ENCODE measurements at regions not wholly inside any gene's neighbourhood (a gene's known extent, or its start where the extent isn't known, plus 50 kb on each side); places are given as distances from the start of the nearest gene placed in this dataset.
"Not testable (repeated sequence)": the region's sequence is repeated elsewhere in the genome, so short reads cannot be mapped to it uniquely, and the experiment has no call there.

DNA sequence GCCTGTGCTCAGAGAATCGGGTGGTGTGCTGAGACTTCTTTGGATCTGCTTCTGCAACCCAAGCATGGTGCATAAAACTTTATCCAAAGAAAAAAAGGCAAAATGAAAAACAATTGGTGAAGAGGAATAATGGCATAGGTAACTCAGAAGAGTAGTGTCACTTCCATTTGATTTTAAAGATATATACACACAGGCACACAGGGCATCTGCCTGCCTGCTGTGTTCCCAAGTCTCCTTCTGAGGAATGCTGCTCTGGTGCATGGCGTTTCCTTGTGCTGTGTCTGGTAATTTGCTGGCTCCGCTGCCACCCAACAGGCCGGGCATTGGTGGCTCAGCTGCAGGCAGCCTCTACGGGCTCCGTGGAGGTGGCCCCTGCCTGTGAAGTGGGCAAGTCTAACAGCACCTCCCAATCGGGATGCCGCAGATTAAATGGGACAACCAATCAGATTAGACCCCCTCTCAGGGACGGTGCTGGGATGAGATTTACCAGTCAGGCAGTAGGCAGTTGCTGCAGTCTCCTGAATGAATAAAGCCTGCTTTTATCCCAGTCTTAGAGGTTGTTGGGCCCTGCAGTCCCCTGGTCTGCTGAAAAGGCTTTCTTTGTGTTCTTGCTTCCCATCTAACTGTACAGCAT is 253.7 kb upstream of the RASGRP1 start:
- no peak for DNase-seq

DNA sequence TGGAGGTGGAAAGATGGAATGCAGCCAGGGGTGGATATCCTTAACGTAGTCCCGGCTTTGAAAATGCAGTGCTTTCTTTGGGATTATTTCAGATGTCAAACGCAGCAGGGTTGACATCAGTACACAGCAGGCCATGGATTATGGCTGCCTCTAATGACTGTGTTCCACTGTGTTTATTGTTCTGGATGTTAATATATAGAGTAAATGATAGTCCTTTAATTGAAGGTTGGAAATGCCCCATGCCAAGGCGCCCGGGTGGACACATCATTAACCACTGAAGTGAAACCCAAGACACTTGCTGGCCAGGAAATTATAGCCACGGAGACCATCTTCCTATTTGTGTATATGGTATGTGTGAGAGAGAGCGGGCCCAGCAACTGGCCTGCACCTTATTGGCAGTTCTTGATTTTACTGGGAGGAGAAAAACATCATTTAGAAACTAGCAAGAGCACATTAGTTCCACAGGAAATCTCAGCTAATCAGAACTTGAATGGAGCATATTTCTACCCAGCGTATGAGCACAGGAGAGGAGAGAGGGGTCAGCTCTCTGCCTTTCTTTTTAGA is 254.9 kb upstream of the RASGRP1 start:
- DNase-seq, result no peak

DNA sequence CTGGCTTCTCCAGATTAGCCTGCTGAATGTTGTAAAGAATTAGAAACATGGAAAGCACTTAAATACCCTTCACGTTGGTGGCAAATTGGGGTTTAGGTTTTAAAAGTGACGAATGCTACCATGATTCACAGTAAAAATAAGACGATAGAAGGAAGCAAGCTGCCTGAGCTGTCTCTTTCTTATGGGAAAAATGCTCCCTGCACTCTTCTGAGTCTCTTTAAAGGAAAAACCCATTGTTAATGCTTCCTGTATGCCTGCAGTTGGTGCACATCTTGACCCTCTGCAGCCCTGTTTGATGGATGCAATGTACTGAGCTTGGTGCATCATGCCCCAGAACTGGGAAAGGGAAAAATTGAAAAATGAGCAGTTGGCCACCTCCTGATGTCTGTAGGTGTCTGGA is 258.6 kb upstream of the RASGRP1 start:
- no peak for DNase-seq

DNA sequence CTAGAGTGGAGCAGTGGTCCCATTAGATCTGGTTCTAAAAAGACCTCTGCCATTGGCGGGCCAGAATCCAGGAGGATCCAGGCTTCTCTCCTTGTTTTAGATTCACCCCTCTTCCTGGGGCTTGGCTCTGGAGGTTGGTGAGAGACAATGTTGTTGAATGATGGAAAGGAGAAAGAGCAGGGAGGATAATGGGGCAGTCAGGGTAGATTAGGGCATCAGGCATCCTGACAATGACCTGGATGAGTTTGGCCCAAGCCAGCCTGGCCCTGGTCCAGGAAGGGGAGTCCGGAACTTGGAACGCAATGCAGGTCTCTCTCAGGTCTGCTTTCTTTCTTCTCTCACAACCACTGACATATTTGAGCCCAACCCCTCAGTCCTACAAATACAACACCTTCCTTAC is 260.1 kb upstream of the RASGRP1 start:
- DNase-seq, result no peak

DNA sequence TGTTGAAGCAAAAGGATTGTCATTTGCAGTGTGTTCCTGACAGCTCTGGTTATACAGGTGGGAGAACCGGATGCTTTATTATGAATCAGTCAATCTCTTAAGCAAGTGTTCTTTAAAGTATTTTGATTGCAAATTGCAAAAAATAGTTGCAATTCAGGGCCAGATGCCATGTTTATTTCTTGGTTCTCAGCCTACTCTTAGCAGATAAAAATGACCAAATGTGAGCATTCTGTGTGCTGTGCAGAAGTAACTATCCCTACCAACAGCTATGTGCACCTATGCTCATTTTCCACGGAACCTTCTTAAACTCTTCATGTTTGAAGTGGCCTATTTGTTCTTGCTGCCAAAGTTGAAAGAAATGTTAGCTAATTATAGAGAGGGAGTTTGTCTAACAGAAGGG is 262.3 kb upstream of the RASGRP1 start:
- no peak for DNase-seq

DNA sequence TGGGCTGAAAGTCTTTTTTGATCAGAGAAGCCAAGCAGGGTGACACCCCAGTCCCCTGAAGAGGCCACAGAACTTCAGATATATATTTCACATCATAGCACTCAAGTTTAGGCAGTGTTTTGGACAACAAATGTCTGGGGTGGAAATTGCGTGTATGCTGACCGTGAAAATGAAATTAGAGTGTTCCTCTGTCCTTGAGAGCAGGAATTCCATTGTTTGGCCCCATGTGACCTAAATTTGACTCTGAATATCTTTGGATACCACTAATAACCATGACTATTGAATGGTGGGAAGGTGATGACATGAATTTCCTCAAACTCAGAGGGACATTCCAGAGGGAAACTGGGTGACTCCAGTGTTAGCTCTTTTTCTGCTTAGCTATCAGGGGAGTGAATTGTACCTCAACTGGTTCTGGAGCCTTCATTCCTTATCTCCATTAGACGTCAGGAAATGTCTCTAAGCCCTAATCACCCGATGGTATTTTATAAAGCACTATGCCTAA is 263.5 kb upstream of the RASGRP1 start:
- no peak for DNase-seq

DNA sequence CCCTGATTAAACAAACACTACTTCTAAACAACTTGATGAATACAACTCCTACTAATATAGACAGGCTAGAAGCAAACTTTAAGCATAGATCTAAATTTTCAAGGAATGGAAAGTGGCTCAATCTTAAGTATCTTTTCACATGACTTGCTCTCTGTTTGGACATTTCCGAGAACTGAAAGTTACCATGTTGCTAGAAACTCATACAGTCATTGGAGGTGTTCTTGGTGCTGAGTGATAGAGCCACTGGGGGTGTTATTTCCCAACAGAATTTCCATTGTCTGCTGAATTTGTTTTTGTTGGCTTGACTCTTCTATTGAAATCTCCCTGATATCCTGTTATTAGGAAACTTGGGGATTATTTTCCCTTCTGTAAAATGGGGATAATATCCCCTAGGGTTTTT is 264.5 kb upstream of the RASGRP1 start:
- DNase-seq, result no peak

DNA sequence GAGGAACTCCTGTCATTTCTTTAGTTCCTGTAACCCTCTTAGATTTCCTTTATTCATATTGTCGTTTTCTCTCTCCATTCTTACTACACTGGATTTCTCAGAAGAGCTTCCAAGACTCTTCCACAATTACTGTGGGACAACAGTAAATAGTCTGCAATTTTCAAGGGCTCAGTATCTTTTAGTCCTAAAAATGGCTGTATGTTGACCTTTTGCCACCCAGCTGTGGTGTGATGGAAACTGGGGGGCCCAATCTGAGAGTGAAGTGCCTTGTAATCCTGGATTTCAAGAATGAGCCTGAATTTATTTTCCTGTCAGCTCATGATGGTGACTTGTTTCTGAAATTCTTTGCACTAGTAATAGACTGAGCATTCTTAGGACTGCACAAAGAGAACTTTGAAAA is 277.6 kb upstream of the RASGRP1 start:
- no peak for DNase-seq

DNA sequence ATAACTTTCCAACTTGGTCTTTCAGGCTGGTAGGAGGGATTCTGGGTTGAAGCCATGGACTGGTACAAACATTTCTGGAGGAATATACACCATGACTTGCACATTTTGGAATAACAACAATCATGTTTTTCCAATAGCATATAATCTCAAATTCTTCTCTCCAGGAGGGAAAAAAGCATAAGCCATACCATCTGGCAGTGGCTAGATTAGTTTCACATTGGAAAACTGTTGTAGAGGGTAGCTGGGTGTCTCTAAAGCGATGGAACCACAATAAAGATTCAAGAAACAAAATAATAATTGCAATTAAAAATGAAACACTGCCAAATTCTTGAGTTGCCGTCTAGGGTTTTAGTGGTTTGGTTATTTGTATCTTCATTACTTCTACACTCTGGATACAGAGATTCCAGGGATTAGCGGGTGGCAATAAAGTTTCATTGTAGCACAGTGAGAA is 278.5 kb upstream of the RASGRP1 start:
- DNase-seq, result no peak

DNA sequence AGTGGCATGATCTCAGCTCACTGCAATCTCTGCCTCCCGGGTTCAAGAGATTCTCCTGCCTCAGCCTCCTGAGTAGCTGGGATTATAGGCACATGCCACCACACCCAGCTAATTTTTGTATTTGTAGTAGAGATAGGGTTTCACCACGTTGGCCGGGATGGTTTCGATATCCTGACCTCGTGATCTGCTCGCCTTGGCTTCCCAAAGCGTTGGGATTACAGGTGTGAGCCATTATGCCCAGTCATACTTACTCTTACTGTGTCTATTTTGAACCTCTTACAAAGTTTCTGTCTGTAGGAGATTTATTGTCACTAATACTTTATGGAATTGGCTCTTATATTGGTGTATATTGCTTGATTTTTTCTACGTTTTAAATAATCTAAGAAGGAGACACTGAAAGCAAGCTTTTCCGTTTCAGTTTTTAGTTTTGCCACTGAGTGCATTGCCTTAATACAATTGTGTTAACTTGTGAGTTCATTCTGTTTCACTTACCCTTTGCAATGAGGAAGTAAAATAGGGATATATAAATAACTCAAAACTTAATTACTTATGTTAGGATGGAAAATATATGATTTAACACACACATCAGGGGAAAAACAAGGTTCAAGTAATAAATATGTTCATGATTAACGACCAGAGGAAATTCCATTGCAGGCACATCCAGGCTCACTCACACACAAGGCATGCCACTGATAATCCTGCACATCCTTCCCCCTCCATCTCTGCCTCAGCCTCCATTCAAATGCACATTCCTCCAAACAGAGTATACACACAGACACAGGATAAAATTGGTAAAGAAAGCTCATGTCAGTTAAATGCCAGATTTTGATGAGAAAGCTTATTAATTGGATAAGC is 279.3 kb upstream of the RASGRP1 start:
- no peak for DNase-seq

DNA sequence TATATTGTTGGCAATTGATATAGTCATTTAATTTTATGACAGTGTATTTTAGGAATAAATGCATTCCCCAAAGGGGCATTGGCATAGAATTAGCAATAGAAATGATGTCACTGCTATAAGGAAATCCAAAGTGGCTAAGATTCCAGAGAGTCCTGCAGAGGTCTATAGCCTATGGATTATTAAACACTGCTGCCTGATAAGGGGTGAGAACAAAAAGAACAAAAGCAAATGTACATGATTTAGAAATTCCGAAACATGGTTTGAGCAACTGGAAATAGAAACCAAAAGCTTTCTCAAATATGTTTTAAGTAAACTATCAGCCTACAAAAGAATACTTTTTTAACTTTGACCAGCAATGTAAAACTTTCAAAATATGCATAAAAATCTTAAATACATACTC is 280.1 kb upstream of the RASGRP1 start:
- DNase-seq, result no peak

DNA sequence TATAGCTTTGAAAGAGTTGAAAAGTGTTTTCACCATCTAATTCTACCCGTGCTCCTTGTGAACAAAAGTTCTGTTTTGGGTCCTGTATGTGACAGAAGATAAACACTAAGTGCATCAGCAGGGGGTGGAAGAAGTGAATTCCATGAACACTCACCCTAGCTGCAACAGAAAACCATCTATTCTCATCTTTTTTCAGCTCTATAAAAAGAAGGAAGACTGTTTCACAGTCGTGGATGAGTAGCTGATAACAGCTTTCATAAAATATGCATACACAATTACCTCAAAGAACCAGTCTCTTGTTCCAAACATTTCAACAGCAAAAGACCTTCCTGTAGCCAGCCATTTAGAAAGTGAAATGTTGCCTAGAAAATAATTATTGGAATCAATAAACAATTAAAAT is 281.7 kb upstream of the RASGRP1 start:
- no peak for DNase-seq

DNA sequence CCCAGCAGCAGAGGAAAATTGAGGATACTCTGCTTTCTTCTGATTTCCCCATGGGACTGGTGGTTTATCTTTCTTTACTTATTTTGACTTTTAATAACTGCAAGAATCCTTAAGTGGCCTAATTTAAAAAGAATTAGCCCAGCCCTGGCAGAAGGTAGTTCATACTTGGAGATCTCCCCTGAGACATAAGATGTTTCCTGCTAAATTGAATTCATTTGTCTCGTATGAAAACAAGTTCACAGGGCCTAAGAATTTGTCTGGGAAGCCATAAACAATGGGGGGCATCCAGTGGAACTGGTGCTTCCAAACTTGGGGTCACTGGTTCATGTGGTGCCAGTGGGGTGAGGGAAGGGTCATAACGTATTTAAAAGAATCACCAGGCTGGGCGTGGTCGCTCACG is 283.1 kb upstream of the RASGRP1 start:
- DNase-seq, result no peak

DNA sequence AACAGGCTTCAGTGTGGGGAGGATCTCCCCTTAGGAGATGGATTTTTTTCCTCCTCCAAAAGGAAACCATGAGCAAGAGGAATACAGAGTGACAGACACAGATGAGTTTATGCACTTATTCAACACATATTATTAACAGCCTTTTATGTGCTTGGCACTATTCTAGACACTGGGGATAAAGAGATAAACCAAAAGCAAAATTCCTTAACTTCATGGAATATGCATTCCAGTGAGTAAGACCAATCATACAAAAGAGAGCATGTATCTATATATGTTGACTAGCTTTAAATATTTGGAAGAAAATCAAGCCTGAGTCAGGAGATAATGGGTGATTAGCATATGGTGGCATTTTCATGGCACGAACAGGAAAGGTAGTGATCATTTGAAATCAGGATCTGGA is 284.4 kb upstream of the RASGRP1 start:
- no peak for DNase-seq

DNA sequence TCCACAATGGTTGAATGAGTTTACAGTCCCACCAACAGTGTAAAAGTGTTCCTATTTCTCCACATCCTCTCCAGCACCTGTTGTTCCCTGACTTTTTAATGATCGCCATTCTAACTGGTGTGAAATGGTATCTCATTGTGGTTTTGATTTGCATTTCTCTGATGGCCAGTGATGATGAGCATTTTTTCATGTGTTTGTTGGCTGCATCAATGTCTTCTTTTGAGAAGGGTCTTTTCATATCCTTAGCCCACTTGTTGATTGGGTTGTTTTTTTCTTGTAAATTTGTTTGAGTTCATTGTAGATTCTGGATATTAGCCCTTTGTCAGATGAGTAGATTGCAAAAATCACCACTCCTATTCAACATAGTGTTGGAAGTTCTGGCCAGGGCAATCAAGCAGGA is 287.6 kb upstream of the RASGRP1 start:
- not testable (repeated sequence) for DNase-seq

DNA sequence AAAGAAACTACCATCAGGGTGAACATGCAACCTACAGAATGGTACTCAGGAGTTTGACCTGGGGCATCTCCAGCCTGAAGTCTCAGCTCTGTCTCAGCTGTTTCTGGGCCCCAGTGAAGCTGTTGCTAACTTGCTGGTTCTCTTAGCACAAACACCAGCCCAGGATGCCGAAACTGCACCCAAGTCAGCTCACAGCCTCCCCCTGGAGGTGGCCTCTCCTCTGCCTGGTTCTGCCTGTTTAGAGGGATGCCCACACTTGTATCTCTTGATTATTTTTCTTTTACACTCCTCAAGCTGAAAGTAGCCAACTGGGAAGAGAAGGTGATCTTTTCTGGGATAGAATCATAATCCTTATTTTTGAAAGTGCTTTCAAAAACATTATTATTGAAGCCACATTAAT is 289.0 kb upstream of the RASGRP1 start:
- no peak for DNase-seq

DNA sequence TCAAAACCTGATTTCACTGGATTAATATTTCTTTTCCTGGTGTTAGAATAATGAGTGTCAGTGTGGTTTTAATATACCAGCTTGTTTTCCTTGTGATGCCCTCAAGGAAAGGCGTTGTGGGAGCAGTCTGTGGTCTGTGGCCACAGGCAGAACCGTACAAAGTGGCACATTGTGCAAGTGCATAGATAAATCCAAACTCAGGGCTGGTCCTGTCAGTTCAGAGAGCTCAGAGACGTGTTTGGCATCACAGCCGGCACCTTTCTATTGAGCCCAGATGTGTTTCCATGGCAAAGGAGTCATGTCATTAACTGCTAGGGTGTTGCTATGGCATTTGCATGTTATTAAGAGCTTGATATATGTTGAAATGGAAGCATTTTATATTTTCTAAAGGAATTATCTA is 289.9 kb upstream of the RASGRP1 start:
- DNase-seq, result no peak

DNA sequence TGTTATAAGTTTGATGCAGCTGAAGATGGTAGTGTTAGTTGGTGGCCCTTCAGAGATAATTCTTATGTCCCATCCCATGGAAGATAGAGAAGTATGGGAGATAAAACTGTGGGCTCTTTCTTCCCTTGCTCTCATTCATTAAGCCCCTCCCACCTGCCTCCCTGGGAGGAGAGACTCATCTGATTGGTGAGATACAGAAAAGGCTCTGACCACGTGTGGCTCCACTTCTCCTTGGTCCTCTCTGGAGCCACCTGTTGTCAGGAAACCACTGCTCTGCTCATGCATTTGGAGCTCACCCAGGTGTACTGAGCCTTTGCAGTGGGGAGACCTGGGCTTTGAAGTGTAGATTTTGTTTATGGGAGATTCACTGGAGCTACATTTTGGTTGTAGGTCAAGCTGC is 293.2 kb upstream of the RASGRP1 start:
- no peak for DNase-seq

DNA sequence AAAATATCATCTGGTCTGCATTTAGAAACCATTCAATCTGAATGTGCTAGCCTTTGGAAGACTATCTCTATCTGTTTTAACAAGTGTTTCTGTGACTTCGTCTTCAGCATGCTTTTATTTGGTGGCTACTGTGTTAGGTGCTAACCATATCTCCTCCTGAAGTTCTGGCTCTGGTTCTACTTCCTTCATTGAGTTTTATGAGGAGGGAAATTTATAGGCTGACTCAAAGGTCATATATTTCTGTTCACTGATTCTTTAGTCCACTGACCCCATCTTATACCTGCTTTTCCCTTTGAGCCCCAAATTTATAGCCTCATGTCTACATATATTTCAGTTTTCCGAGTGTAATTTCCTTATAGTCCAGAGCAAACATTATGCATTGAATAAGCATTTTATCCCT is 295.0 kb upstream of the RASGRP1 start:
- no peak for DNase-seq

DNA sequence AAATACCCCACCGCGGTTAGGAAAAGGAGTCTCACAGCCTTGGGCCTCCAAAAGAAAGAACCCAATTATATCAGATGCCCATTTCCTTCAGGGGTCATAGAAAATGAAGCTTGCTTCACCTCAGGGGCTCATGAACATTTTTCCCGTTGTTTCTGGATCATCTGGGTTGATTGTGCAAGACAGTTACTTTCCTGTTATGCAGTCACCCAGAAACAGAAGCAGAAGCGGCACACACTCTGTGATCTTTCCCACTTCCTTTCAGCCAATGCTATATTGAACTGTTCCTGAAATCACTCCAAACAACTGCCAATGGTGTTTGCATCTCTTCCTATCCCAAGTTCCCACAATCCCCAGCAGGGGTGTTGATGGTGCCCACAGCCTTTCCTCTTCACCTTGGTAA is 295.6 kb upstream of the RASGRP1 start:
- no peak for DNase-seq

DNA sequence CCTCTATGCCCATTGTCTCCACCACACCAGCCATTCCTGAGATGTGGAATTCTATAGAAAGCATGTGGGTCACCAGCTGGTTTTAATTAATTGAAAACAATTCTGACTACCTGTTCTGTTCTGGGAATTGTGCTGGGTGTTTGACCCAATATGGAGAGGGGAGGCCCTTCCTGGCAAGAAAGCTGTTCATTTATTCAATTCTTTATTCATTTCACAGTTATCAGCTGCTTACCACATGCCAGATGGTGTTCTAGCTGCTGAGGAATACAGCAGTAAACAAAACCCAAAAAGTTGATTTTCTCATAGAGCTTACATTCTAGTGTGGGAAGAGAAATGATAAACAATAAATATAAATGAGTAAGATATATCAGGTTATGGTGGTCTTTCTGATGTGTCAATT is 296.1 kb upstream of the RASGRP1 start:
- no peak for DNase-seq

DNA sequence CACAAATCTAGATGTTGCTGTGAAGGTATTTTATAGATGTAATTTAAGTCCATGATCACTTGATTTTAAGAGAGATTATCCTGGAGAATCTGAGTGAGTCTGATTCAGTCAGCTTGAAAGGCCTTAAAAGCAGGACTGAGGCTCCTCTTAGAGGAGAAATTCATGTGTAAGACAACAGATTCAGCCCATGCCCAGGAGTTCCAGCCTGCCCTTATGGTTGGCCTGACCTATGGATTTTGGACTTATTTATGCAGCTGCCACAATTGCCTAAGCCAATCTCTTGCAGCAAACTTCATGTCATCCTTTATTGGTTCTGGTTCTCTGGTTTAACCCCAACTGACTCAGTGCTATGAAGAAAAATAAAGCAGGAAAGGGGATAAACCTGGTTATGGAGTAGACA is 296.5 kb upstream of the RASGRP1 start:
- no peak for DNase-seq

DNA sequence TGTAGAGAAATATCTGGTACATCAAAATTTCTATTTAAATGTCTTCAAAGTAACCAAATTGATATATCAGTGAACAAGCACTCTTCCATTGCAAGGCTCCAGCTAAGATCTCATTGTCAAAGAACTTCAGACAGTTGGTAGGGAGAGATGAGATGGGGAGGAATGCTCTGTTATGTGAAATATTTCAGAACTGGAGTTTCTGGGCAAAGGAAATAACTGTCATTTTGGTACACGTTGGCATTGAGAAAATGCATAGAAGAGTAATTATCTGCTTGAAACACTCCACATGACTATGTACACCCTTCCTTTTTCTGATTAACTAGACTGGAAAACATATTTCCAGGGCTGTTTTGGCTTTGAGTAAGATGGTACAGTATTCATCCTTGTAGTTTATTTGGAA is 297.5 kb upstream of the RASGRP1 start:
- no peak for DNase-seq

DNA sequence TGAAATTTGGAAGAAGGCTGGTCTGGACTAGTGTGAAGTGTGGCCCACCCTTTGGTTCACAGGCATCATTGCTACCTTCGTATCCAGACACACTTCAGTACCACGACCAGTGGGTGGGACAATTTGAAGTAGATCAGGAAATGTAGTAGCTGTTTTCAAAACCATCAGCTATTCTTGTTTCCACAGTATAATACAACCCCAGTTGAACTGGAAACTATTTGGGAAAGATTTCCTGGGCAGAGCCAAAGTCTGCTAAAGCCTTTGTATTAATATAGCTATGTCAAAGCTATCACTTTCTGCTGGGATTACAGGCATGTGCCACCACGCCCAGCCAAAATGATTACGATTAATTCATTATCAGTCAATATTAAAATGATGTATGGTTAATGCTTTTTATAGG is 298.8 kb upstream of the RASGRP1 start:
- no peak for DNase-seq
